GM18870 (cell line): ENCODE measurements at regions not wholly inside any gene's neighbourhood (a gene's known extent, or its start where the extent isn't known, plus 50 kb on each side); places are given as distances from the start of the nearest gene placed in this dataset.
A peak's percentile ranks its signal among the peaks of the same experiment; 100 is the strongest.

Experiments
- ATAC-seq: cut with Tn5 transposase; IDR thresholded peaks from one replicate; pipeline ENCODE4 v1.9.1; 2021; ENCODE audit warnings: moderate library complexity; ENCODE audit not compliant: unreplicated experiment

DNA sequence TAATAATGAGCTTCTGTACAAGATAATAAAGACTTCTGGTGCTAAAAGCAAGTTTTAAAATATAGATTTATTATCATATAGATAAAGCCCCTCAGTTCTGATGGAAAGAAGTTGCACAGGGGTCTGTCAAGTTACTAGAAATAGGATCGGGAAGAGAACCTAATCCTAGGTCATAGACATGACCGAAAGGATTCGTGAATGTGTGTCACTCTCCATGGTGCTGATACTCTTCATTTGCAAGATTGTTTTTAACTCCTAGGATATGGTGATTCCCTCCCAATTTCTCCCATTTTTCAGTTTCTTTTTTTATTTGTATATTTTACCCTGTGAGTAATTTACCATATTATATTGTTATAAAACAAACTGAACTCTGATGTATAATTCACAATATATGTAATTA, 58.9 kb upstream of the CTNNA2 start:
- ATAC-seq, result no peak

DNA sequence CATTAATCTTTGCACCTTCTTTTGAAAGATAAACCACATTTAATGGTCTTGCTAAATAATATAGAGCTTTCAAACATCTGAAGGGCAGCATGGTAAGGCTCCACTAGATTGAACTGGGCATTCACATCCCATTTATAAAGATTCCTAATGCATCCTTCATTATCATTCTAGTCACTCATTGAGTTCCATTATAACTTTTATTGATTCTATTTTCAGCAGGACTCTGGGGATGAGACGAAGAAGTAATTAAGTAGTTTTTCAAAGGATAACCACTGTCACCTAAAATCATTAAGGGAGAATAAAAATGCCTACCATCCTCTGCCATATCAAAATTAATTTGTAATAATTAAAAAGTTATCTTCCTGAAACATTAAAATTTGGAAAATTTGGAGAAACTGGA, 60.2 kb upstream of the CTNNA2 start:
- no peak for ATAC-seq

DNA sequence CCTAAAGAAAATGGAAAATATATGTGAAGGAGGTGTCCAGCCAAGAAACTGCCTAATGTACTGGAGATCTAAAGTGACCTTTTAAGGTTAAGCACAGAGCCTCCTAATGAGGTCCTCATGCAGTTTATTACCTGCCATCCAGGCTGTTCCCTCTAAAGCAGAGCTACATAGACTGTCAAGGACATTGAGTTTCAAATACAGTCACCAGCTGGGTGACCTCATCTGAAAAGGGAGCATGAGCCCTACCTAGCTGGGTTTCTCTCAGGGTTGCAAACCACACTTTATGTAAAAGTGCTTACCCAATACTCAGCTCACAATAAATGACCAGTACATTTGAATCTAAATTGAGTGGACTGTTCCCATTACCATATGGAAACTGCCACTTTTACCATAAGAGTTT, 65.4 kb upstream of the CTNNA2 start:
- ATAC-seq, result no peak

DNA sequence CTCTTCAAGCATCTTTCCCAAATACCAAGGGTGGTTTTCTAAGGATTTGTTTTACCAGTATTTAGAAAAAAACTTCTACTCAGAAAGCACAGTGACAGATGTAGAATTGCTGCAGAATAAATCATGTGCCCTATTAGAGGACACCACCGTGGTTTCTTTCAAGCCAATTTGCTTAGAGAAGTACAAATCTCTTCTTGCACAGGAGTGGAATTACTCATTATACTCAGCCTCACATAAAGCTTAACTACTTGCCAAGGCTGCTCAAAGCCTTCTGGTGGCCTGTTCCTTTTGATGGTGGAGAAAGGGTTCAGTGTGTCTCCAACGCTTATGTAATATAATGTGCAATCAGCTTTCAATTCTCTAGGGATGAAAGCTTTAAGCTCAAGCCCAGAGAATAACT, 66.5 kb upstream of the CTNNA2 start:
- no peak for ATAC-seq

DNA sequence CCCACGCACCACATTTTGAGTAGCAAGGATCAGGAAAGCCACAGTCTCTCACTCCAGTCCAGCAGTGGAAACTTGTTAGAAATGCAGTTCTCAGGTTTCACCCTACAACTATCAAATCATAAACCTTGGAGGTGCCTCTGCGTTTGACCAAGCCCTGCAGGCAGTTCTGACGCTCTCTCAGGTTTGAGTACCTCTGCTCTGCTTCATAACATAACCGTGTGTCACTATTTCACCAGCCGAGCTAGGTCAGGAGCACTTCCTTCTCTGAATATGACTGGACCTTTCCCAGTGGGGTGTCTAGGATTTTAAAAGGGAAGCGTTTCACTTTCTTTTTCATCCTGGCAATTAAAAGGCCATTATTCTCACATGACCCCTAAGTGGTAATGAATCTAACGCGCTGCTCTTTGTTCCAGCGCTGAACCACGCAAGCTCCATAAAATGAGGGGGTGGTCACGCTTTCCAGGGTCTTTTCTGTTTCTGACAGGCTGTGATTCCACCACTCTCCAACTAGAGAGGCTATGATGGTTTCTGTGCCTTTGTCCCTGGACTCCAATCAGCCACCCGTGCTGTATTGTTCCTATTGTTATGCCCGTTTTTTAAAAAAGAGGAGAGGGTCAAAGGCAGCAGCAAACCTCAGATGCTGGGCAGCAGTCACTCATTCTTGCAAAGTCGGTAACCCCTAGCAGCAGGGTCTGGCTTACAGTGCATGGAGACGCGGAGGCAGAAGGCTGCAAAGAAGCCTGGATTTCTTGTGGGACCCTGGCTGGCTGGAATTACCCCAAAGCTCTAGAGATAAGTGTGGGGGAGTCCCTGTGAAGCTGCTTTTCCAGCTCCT, 75.2 kb upstream of the CTNNA2 start:
- no peak for ATAC-seq

DNA sequence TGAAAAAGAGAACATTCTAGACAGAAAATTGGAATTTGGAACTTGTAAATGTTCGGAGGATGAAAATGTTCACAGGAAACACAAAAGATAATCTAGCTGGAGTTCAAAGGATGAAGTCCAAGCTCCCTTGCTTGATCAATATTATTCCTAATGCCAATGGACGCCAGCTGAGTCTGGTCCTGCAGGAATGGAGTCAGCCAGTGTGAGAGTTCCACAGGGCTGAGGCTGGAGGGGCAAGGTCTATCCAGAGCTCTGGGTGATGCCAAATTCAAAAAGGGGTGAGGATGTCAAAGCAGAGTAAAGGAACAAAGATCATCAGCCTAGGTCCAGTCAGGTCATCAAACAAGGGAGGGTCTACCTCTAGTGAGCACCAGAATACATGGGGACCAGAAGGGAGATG, 78.5 kb upstream of the CTNNA2 start:
- ATAC-seq, result no peak

DNA sequence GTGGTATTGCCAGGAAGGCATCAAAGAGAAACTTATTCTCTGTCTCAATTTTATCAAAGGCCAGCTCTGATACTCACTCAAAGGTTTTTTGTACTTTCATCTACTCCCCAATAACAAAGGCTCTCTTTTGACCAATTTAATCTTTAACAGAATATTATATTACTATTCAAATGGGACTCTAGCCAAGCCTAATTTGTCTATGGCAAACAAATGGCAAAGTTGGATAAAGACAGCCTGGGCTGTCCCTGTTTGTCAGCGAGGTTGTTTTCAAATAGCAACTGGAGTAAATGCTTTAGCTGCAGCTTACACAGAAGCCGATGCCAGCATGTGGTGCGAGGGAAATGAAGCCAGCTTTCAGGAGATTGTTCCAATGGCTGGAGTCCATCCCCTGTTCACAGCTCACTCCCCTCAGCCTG, 80.1 kb upstream of the CTNNA2 start:
- no peak for ATAC-seq

DNA sequence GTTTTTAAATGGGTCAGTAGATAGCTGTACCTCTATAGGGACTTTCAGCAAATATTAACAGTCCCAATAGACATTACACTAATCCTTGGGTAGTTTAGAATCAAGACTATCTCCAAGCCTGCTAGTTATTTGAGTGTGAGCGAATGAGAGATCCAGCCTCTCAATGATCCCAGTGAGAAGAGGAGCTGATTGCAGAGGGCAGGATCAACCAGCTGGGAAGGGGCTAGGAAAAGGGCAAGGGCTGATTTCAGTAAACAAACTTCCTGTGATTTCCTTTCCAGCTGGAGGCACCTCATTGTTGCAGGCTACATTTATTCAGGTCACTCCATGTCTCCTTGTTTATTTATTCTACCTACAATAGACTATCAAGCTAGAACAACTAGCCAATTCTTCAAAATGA, 84.1 kb upstream of the CTNNA2 start:
- no peak for ATAC-seq

DNA sequence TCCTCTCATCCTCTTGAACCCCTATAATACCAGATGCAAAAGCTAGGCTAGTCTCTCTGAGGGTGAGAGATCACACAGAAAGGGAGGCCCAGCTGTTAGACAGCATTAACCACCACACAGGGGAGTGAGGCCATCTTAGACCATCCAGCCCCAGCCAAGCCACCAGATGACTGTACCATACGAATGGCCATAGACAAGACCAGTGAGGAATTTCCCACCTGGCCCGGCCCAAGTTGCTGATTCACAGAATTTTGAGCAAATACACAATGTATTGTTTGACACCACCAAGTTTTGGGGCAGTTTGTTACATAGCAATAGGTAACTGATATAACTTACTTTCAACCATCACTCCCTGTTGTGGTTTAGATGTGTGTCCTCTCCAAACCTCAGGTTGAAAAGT, 98.2 kb upstream of the CTNNA2 start:
- ATAC-seq, result no peak

DNA sequence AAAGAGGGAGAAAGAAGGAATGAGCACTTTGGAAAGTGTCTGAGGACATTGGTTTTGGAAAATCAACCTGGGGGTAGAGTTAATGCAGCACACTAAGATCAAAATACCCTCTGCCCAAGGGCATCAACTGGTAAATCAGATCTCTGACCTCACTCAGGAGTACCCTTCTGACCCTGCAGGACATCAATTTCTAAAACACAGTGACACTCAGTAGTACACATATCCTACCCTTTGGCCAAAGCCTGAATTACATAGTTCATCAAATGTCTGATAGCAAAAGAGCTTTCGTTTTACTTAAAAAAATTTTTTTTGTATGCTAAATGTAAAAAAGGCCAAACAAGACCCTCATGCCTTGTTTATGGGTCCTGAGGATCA, 118.4 kb upstream of the CTNNA2 start:
- no peak for ATAC-seq

DNA sequence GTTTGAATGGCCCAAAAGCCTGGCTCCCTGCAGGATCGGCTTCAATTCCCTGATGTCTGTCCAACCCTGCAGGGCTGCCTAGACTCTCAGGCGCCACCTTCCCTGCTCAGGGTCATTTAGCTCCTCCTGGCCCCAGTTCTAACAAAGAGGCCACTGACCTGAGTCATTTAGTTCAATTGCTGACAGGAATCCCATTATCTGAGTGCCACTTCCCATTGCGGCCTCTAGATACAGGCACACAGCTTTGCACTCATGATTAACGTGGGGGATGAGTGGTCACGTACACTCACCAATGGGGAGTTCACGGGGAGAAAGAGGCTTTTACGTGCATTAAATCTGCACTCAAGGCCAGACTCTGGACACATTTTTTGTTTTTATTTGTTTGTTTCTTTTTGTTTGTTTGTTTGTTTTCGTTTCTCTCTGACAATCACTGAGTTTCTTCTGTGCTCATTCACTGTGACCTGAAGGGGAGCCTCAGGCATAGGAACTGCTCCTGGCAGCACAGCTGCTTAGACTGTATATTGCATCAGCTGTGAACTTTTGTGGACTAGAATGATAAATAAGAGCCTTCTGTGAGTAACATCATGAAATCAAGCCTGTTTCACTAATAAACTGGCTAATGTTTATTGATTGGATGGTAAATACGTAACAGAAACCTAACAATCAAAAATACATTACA, 118.9 kb upstream of the CTNNA2 start:
- ATAC-seq, result no peak

DNA sequence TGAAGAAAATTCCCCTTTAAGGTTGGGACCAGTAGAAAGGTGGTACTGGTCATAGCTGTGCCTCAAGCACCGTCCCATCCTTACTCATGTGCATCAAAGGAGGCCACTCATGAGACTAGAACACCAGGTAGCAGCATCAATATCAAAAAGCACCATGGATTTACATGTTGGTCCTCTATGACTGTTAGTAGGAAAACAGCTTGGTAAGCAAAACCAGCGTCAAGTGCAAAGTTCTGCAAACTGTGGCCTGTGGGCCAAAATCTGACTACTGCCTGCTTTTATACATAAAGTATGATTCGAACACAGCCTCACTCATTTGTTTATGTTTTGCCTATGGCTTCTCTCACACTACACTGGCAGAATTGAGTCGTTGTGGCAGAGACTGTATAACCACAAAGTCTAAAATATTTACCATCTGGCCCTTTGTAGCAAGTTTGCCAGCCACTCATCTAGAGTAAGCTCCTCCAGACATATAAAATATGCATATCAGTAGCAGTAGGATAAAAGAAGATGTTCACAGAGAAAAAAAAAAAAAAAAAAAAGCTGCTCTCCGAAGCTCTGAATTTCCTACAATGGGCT, 119.7 kb upstream of the CTNNA2 start:
- no peak for ATAC-seq

DNA sequence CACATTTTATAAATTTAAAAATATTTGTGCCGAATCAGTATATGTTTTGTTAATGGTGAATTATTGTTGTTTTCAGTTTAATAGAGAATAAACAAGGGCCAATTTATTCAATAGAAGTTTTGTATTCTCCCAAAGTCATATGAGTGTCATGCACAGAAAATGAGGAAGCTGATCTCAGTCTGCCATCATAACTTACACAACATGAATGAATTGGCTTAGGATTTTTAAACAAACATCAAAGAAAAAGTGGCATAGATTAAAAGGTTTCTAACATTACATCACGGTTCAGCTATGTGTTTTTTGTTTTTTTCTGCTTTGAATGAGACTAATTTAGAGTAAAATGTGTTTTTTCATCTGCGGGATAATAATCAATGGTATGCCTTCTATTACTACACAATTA, 123.4 kb upstream of the CTNNA2 start:
- no peak for ATAC-seq

DNA sequence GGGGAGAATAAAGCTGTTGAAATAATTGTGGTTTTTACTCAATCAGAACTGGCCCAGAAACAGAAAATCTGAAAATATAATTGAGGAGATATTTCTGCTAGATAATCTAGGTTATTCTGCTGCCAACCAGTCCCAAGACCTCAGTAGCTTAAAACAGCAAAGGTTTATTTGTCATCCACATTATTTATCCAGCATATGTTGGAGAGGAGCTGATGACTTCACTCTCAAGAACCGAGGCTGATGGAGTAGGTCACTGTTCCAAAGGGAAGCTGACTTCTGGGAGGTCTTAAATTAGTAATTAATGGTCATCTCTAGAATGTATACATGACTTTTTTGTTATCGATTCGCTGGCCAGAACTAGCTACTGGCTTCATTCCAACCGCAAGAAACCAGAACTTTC, 124.8 kb upstream of the CTNNA2 start:
- ATAC-seq, result no peak

DNA sequence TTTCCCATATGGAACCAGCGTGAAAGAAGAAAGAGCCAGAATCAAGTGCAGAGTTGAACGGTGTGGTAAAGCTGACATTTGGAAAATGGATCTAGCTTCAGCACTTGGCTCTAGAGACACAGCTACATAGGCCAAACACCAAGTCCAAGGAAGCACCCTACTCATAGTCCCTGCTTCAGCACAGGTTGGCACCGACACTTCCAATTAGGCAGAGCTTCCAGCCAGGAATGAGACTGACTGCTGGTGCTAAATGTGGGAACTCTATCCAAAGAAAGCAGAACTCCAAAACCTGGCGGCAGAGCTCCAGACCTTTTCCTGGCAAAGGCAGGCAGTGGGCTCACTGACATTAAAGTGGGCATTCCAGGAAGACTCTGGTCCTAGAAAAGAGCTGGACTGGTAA, 125.4 kb upstream of the CTNNA2 start:
- ATAC-seq, result no peak

DNA sequence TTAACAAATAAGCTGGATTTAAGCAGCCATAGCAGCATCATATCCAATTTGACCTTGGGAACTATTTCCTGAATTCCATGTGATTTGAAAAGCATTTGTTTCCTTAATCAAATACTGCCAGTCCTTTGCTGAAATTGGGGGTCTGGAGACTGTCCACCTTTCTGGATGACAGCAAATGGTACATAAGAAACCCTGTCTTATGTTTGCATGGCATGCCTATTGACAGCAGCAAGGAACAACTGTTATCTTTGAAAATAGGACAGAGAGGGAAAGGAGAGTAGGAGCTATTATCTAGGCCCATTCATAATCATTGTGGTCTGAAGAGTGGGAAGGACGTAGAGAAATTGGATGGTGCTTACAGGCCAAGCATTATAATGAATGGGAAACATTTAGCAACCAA, 129.2 kb upstream of the CTNNA2 start:
- no peak for ATAC-seq

DNA sequence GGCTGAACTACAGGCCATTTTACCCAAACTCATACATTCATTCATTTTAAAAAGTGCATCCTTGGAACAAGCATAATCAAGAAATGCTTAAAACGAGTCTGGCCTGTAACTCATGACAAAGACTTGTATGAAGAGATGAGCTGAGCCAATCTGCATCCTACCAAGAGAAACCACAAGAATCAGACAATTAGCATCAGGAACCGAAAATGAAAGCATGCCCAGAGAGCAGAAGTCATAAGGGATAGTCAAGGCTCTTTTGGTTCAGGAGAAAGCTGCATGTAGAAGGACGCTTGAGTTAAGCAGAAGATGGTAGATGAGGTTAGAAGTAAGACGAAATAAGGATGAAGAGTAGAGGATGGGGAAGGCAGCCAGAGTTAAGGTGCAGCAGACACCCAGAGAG, 137.0 kb upstream of the CTNNA2 start:
- ATAC-seq, result peak; percentile 53

DNA sequence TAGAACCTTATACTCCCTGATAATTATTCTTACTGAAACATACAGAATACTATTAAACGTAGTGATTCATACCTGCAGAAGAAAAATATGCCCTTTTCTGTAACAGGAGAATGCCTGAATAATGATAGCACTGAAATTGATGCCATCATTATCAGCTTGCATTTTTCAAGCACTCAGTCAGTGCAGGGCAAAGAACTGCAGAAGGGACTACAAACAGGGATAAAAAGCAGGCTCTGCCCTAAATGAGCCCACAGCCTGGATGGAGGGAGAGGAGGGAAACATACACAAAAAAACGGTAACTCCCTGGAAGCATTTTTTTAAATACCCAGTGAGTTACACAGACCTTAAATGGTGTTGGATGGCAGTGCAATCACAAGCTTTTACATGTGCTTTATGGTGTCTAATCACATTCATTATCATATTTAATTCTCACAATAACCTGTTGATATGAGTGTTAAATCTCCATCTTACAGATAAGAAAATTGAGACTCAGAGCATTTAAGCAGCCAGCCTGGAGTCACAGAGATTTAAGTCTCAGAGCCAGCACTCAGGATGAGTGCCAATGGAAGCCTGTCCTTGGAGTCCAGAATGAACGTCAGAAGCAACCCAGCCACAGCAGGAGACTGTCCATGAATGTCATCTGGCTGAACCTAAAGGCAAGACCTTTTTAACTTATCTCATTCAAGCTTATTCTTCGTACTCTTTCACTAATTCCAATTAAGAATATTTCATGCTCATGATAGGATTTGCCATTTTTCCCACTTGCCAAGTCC, 139.3 kb upstream of the CTNNA2 start:
- no peak for ATAC-seq

DNA sequence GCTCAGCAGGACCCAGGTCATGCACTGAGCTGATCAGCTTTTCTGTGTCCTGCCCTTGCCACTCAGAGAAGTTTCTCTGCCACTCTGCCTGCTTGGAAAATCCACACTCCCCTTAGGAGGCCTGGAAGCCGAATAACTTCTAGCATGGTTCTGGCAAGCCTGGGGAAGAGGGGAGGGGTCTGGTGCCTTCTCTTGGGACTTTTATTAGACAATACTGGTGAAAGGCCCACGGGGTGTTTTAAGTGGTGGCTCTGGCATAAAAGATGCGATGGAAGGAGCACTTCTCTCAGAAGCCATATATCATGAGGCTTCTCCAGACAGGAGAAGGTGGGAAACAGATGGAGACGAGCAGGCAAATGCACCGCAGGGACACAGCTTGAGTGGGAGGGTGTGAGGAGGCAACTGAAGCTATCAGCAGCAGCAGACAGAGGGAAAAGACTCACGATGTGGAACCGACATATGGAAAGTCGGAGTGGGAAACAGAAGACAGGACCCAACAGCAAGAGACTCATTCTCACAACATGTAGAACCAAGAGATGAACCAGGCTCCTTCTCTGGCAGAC, 141.8 kb upstream of the CTNNA2 start:
- ATAC-seq, result no peak

DNA sequence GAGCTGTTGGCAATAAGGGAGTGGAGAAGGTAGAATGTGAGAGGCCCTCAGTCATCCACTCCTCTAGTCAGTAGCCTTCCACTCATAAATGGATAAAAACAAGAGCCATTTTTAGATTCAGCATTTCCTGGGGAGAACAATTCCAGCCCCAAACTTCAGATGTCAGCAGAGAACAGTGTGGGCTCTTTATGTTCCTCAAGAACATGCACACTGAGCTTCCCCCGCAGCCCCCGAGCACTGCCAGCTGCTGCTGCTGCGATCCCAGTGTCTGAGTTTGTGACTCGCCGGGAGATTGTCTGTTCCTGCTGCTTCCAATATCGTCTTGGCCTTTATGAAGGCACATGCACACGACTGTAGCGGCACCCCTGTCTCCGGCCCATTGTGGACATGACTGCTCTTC, 143.7 kb upstream of the CTNNA2 start:
- no peak for ATAC-seq

DNA sequence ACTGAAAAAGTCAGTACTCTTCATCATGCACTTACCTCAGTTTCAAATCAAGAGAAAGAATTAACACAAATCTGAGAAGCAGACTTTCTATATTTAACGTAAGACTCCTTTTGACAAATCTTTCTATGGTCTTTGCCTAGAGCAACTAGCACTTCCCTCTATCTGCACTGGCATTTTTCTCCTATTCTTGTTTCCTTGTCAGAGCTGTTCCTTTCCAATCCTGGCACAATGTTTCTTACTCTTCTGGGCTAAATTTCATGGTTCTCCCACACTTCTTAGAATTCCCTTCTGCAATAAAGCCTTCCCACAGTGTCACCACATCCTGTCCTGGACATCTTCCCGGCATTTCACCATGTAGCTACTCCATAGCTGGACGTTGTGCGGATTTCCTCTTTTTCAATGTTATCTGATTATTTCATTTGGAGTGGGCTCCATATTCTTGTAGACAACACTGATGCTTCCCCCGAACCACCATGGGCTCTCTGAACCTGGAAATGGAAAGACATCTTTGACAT, 144.7 kb upstream of the CTNNA2 start:
- no peak for ATAC-seq
